Adrenal gland (tissue), 5 donors: ENCODE measurements at regions not wholly inside any gene's neighbourhood (a gene's known extent, or its start where the extent isn't known, plus 50 kb on each side); places are given as distances from the start of the nearest gene placed in this dataset.

Experiments
- POLR2A ChIP-seq, 2 donors: fragments of 450-650 bp; IDR thresholded peaks; one replicate each; pipeline ENCODE4 v1.6.1; 2017; ENCODE audit warnings: antibody characterized with exemption in 2 of 2, mild to moderate bottlenecking in 2 of 2, moderate library complexity in 1 of 2
- TF ChIP-seq, protein P1 (sequence below), 6 experiments: fragments of 450-650 bp in 4 of 6; fragments of 200-600 bp in 2 of 6; sonication (generic) in 1 of 6; IDR thresholded peaks; 1 replicate in 5 of 6; 2 replicates in 1 of 6; pipeline versions ENCODE4 v1.5.1 to v1.8.0; 2016 to 2021; ENCODE audit warnings: antibody characterized with exemption in 6 of 6, mild to moderate bottlenecking in 2 of 6, moderate library complexity in 1 of 6
- donor health status: DM: no; HTN: no; CAD: no.

- TF ChIP-seq POLR2A (IDR thresholded peaks at IDR 0.05), result no peak
- TF ChIP-seq, protein P1, sequence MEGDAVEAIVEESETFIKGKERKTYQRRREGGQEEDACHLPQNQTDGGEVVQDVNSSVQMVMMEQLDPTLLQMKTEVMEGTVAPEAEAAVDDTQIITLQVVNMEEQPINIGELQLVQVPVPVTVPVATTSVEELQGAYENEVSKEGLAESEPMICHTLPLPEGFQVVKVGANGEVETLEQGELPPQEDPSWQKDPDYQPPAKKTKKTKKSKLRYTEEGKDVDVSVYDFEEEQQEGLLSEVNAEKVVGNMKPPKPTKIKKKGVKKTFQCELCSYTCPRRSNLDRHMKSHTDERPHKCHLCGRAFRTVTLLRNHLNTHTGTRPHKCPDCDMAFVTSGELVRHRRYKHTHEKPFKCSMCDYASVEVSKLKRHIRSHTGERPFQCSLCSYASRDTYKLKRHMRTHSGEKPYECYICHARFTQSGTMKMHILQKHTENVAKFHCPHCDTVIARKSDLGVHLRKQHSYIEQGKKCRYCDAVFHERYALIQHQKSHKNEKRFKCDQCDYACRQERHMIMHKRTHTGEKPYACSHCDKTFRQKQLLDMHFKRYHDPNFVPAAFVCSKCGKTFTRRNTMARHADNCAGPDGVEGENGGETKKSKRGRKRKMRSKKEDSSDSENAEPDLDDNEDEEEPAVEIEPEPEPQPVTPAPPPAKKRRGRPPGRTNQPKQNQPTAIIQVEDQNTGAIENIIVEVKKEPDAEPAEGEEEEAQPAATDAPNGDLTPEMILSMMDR (IDR thresholded peaks at IDR 0.05), result no peak
These were observed 444.8 kb downstream of the MAFB start for GRCh38 chr20:40244286-40244685.
